Astrocyte (in vitro differentiated cells and primary cell): ENCODE measurements at regions not wholly inside any gene's neighbourhood (a gene's known extent, or its start where the extent isn't known, plus 50 kb on each side); places are given as distances from the start of the nearest gene placed in this dataset.

ENCODE experiments used
- CTCF ChIP-seq: IDR thresholded peaks from 2 replicates; pipeline ENCODE4 v1.5.1; 2011; ENCODE audit warnings: low read depth, mild to moderate bottlenecking, inconsistent platforms, low read length, moderate library complexity; ENCODE audit not compliant: insufficient read depth
- EZH2 ChIP-seq: IDR thresholded peaks from 2 replicates; pipeline ENCODE4 v1.6.1; 2012; ENCODE audit warnings: mild to moderate bottlenecking, low read length, inconsistent platforms; ENCODE audit not compliant: insufficient read depth

GRCh38 chr17:72411124-72411563 is 290.3 kb downstream of the SOX9 start:
- TF ChIP-seq CTCF (no peak), EZH2 (no peak)
